ENCODE measurements at regions not wholly inside any gene's neighbourhood (a gene's known extent, or its start where the extent isn't known, plus 50 kb on each side); places are given as distances from the start of the nearest gene placed in this dataset.
A peak's percentile ranks its signal among the peaks of the same experiment; 100 is the strongest.

GRCh38 chr11:8328848-8329330 is 65.2 kb upstream of the LMO1 start:
- Mint-ChIP-seq H3K4me3 (no peak overlapping the region), H3K36me3 (no peaks in the 10 kb centered on the region), H3K9me3 (no peaks in the 10 kb centered on the region), H3K4me1 (no peaks in the 10 kb centered on the region), H3K27ac (no peak overlapping the region)
- peak; percentile 54 to 86 for DNase-seq (ENCODE audit: low spot score in 2 of 2)
- ATAC-seq: peak; percentile 78

DNA sequence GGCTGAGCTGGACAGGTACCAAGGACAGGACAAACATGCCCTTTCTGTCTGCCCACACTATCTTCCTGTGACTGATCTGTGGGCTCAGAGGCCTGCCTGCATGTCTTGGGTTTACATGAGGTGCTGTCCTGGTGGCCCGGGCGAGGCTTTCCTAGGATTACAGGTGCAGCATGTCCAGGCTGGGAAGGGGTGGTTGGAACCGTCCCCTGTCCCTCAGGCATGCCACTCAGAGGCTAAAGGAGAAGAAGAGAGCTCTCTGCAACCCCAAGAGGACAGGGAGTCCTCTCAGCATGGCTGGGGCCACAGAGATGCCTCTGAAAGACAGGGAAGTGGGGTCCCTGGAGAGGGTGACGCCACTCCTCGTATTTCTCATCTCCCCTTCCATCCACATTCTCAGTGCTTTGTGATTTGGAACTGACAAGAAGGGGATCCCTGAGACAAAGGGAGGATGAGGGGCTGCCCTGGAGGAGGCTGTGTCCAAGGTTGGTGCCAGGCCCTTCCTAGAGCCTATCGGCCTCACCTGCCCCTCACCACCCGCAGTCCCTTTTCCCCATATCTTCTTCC is 64.6 kb upstream of the LMO1 start:
- DNase-seq (ENCODE audit: low spot score in 2 of 2) (no peak), ATAC-seq (no peak)
- H3K36me3 Mint-ChIP-seq: no peaks in the 10 kb centered on the region
- H3K9me3 Mint-ChIP-seq: no peaks in the 10 kb centered on the region
- no peaks in the 10 kb centered on the region for H3K4me1 Mint-ChIP-seq
- no peak overlapping the region for H3K4me3 Mint-ChIP-seq
- H3K27ac Mint-ChIP-seq: no peak overlapping the region

- Mint-ChIP-seq H3K27ac (no peak overlapping the region), H3K36me3 (no peaks in the 10 kb centered on the region), H3K4me1 (no peaks in the 10 kb centered on the region), H3K9me3 (no peaks in the 10 kb centered on the region), H3K4me3 (no peak overlapping the region)
- ATAC-seq (no peak), DNase-seq (ENCODE audit: low spot score in 2 of 2) (no peak)
These were observed 64.1 kb upstream of the LMO1 start for GRCh38 chr11:8327761-8328192.

DNA sequence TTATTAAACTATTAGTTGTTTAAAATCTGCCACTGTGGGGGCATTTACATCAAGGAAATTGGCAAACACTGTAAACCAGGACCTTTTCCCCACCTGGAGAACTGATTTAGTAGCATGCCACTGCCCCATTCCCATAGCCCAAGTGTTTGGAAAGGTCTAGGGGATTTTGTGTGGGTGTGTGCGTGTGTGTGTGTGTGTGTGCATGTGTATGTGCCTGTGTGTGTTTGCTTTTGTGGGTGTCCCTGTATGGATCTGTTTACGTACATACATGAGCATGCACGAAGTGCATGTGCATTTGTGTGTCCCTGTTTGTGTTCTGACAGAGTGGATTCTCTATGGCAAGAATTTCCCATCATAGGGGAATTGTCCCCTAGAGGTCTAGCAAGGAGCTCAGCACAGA is 62.7 kb upstream of the LMO1 start:
- Mint-ChIP-seq H3K27ac (no peak overlapping the region), H3K9me3 (no peaks in the 10 kb centered on the region), H3K4me3 (no peak overlapping the region), H3K4me1 (no peaks in the 10 kb centered on the region), H3K36me3 (no peaks in the 10 kb centered on the region)
- ATAC-seq (no peak), DNase-seq (ENCODE audit: low spot score in 2 of 2) (no peak)

DNA sequence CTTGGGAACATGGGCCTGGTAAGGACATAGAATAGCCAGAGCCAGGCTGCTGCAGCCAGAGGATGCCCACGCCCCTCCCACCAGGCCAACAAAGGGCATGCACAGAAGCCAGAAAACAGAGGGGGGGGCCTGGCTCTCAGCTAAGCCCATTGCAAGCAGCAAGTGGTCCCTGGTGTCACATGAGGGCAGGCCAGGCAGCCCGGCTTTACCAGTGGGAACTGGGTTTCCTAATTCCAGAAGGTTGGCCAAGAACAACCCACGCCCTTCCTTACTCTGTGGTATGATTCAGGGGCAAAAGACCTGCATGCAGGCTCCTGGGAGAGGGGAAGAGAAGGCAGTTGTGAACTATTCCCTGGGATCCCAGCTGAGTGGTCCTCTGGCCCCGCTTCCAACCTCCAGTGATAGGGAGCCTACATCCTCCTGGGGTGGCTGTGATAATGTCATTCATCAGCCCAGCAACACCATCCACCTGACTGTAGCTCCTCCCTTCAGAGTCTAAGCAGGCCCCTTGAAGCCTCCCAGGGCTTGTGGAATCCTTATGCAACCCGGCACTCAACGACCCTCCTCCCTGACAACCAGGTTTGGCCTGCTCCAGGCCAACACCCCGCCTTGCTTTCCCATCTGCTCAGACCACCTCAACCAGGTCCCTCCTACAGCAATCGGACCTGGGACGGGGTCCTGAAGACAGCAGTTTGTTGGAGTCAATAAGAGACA is 62.1 kb upstream of the LMO1 start:
- no peaks in the 10 kb centered on the region for H3K4me1 Mint-ChIP-seq
- no peak for ATAC-seq
- no peaks in the 10 kb centered on the region for H3K36me3 Mint-ChIP-seq
- no peak overlapping the region for H3K4me3 Mint-ChIP-seq
- H3K27ac Mint-ChIP-seq: no peak overlapping the region
- H3K9me3 Mint-ChIP-seq: no peaks in the 10 kb centered on the region
- DNase-seq (ENCODE audit: low spot score in 2 of 2): no peak

DNA sequence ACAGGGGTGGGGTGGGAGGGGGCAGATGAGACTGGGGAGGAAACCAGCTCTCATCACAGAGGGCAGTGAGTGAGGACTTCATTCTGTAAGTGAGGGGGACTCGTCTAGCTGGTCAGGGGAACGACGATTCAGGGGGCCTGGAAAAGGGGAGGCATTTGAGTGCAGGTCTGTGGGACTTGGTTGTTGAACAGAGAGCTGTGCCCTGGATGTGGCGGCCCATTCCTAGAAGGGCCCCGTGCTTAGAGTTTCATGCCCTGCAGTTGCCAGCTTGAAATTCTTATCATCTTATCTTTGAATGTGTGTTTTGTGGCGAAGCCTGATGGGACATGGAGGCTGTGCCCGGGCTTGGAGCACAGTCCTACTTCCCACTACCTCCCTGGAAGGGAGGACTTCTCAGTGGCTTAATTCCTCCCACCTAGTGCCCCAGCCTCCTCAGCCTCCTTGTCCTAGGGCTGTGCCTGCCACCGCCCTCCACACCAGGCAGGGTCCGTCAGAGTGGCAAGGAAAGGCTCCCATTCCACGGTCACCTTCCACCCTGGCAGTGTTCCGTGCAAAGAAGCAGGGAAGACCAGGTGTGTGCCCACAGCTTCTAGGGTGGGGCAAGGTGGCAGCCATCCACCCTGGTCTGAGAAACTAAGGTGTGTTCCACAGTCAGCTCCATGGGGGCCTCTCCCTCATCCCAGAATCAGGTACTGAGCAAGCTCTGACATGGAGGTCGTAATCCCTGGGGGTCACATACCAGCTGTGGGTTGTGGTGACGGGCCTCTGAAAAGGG is 59.7 kb upstream of the LMO1 start:
- Mint-ChIP-seq H3K36me3 (no peaks in the 10 kb centered on the region), H3K9me3 (no peaks in the 10 kb centered on the region), H3K4me3 (no peak overlapping the region), H3K4me1 (no peaks in the 10 kb centered on the region), H3K27ac (no peak overlapping the region)
- ATAC-seq (peak; percentile 20), DNase-seq (ENCODE audit: low spot score in 2 of 2) (no peak)

- no peak for ATAC-seq
- Mint-ChIP-seq H3K4me3 (no peak overlapping the region), H3K27ac (no peak overlapping the region), H3K9me3 (no peaks in the 10 kb centered on the region), H3K36me3 (no peaks in the 10 kb centered on the region), H3K4me1 (no peaks in the 10 kb centered on the region)
- no peak for DNase-seq (ENCODE audit: low spot score in 2 of 2)
These were observed 58.2 kb upstream of the LMO1 start for GRCh38 chr11:8321876-8322275.

- H3K4me1 Mint-ChIP-seq: no peaks in the 10 kb centered on the region
- H3K4me3 Mint-ChIP-seq: no peak overlapping the region
- no peak overlapping the region for H3K27ac Mint-ChIP-seq
- H3K9me3 Mint-ChIP-seq: no peaks in the 10 kb centered on the region
- ATAC-seq (no peak), DNase-seq (ENCODE audit: low spot score in 2 of 2) (no peak)
- H3K36me3 Mint-ChIP-seq: no peaks in the 10 kb centered on the region
These were observed 56.4 kb upstream of the LMO1 start for GRCh38 chr11:8320076-8320475.

DNA sequence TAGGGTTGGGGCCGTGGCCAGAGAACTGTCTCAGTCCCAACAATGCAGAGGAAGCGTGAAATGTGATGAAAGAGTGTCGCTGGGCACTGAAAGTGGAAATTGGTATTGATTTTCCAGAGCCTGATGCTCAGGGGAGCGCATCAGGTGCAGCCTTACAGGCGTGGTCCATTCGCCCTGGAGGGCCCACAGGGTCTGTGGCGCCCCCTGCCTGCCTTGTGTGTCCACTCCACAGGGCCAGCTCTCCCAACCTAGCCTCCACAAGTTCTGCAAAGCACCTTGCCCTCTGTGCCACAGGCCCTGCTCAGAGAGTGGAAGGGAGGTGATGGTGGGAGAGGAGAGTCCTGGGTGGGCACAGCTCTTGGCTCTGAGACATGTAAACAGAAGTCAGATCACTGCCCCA is 54.9 kb upstream of the LMO1 start:
- H3K9me3 Mint-ChIP-seq: no peaks in the 10 kb centered on the region
- H3K36me3 Mint-ChIP-seq: no peaks in the 10 kb centered on the region
- ATAC-seq (no peak), DNase-seq (ENCODE audit: low spot score in 2 of 2) (no peak)
- H3K4me3 Mint-ChIP-seq: no peak overlapping the region
- no peak overlapping the region for H3K27ac Mint-ChIP-seq
- no peaks in the 10 kb centered on the region for H3K4me1 Mint-ChIP-seq

GRCh38 chr11:8317159-8317558 is 53.5 kb upstream of the LMO1 start:
- Mint-ChIP-seq H3K36me3 (no peaks in the 10 kb centered on the region), H3K4me3 (no peak overlapping the region), H3K9me3 (no peaks in the 10 kb centered on the region), H3K27ac (no peak overlapping the region), H3K4me1 (no peaks in the 10 kb centered on the region)
- no peak for ATAC-seq
- no peak for DNase-seq (ENCODE audit: low spot score in 2 of 2)

GRCh38 chr11:8315954-8316353 is 52.3 kb upstream of the LMO1 start:
- Mint-ChIP-seq H3K4me1 (no peaks in the 10 kb centered on the region), H3K9me3 (no peaks in the 10 kb centered on the region), H3K4me3 (no peak overlapping the region), H3K27ac (no peak overlapping the region), H3K36me3 (no peaks in the 10 kb centered on the region)
- no peak for DNase-seq (ENCODE audit: low spot score in 2 of 2)
- no peak for ATAC-seq

GRCh38 chr11:8315463-8315862 is 51.8 kb upstream of the LMO1 start:
- no peaks in the 10 kb centered on the region for H3K9me3 Mint-ChIP-seq
- H3K4me1 Mint-ChIP-seq: no peaks in the 10 kb centered on the region
- no peaks in the 10 kb centered on the region for H3K36me3 Mint-ChIP-seq
- no peak for ATAC-seq
- no peak overlapping the region for H3K27ac Mint-ChIP-seq
- no peak overlapping the region for H3K4me3 Mint-ChIP-seq
- DNase-seq (ENCODE audit: low spot score in 2 of 2): no peak

GRCh38 chr11:8314916-8315315 is 51.2 kb upstream of the LMO1 start:
- H3K4me3 Mint-ChIP-seq: no peak overlapping the region
- ATAC-seq: no peak
- no peaks in the 10 kb centered on the region for H3K36me3 Mint-ChIP-seq
- H3K27ac Mint-ChIP-seq: no peak overlapping the region
- H3K9me3 Mint-ChIP-seq: no peaks in the 10 kb centered on the region
- no peaks in the 10 kb centered on the region for H3K4me1 Mint-ChIP-seq
- DNase-seq (ENCODE audit: low spot score in 2 of 2): no peak

DNA sequence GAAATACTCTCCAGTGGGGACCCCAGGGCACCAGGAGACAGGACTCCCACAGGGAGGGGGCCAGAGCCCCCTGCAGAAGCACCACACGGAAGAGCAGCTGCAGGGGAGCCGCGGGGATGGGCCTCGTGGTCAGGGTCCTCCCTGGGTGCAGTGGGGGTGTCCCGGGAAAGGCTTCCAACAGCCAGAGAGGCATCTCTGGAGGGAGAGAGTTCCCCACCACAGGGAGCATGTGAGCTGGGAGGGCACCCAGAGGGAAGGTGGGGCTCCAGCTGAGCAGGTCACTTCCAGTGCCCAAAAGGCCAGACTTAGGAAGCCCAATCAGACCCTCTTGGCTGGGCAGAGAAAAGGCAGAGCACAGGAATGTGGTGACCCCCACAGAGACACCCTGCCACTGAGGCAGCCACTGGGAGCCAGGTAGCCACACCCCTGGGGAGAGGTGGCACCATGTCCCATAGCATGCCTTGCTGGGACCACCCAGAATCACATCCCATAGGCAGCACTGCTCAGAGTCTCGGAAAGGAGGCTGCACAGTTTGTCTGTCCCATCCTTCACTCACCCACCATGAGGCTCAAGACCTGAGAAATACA is 49.9 kb upstream of the LMO1 start:
- H3K4me1 Mint-ChIP-seq: no peaks in the 10 kb centered on the region
- no peaks in the 10 kb centered on the region for H3K36me3 Mint-ChIP-seq
- DNase-seq (ENCODE audit: low spot score in 2 of 2) (no peak), ATAC-seq (no peak)
- H3K4me3 Mint-ChIP-seq: no peak overlapping the region
- no peaks in the 10 kb centered on the region for H3K9me3 Mint-ChIP-seq
- no peak overlapping the region for H3K27ac Mint-ChIP-seq
